ENCODE measurements at regions not wholly inside any gene's neighbourhood (a gene's known extent, or its start where the extent isn't known, plus 50 kb on each side); places are given as distances from the start of the nearest gene placed in this dataset.

DNA sequence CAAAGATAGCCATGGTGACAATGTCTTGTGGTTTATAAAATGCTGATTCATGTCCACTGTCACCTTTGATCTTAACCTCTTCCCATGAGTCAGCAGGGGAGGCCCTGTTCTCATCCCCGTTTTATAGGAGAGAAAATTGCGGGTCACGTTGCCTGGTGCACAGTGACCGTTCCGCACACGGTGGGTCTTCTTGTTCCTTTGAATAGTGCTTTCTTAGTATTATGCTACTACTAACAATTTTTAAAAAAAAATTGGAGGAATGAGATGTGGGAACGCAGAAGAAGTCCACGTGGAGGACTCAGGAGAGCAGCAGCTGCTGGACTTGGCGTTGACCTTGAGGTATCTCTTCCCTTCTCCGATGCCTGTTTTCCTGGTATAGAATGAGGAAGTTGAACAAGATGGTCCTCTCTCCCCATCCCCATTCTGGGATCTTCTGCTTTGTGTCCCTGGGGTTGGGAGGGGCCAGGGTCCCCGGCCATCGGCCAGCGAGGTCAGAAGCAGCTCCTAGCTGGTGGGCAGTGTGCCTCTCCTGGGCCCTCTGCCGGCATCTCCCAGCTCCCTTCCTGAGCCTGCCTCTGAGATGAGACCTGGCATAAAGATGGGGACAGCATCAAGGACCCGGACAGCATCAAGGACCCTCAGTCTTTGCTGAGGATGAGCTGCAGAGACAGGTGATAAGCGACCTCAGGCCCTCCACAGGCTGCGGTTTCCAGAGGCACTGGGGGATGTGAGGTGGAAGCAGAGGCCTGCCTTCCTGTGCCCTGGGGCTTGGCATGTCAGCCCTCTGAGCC lies 143.9 kb downstream of the C9orf50 start:
- TF ChIP-seq, protein P1, sequence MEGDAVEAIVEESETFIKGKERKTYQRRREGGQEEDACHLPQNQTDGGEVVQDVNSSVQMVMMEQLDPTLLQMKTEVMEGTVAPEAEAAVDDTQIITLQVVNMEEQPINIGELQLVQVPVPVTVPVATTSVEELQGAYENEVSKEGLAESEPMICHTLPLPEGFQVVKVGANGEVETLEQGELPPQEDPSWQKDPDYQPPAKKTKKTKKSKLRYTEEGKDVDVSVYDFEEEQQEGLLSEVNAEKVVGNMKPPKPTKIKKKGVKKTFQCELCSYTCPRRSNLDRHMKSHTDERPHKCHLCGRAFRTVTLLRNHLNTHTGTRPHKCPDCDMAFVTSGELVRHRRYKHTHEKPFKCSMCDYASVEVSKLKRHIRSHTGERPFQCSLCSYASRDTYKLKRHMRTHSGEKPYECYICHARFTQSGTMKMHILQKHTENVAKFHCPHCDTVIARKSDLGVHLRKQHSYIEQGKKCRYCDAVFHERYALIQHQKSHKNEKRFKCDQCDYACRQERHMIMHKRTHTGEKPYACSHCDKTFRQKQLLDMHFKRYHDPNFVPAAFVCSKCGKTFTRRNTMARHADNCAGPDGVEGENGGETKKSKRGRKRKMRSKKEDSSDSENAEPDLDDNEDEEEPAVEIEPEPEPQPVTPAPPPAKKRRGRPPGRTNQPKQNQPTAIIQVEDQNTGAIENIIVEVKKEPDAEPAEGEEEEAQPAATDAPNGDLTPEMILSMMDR (IDR thresholded peaks at IDR 0.05; ENCODE audit: control extremely low read depth in 1 of 3, insufficient read depth in 1 of 3, low read depth in 1 of 3, low read length in 3 of 3), result no peak
- TF ChIP-seq, protein P2, sequence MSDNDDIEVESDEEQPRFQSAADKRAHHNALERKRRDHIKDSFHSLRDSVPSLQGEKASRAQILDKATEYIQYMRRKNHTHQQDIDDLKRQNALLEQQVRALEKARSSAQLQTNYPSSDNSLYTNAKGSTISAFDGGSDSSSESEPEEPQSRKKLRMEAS (IDR thresholded peaks at IDR 0.05), result no peak
- TF ChIP-seq ZNF274 (IDR thresholded peaks at IDR 0.05; ENCODE audit: borderline replicate concordance, extremely low read depth, low read length), result no peak
- TF ChIP-seq RFX5 (IDR thresholded peaks at IDR 0.05; ENCODE audit: borderline replicate concordance, low read depth, low read length), result no peak
- TF ChIP-seq CBX5 (IDR thresholded peaks at IDR 0.05; ENCODE audit: low read depth, low read length), result no peak
- TF ChIP-seq EZH2 (IDR thresholded peaks at IDR 0.05; ENCODE audit: low read depth, low read length, severe bottlenecking), result no peak
- no peak for TF ChIP-seq POLR2AphosphoS5 (IDR thresholded peaks at IDR 0.05; ENCODE audit: low read depth, low read length)
- TF ChIP-seq, protein P3, sequence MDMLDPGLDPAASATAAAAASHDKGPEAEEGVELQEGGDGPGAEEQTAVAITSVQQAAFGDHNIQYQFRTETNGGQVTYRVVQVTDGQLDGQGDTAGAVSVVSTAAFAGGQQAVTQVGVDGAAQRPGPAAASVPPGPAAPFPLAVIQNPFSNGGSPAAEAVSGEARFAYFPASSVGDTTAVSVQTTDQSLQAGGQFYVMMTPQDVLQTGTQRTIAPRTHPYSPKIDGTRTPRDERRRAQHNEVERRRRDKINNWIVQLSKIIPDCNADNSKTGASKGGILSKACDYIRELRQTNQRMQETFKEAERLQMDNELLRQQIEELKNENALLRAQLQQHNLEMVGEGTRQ (IDR thresholded peaks at IDR 0.05; ENCODE audit: low read length), result no peak
